ENCODE measurements at regions not wholly inside any gene's neighbourhood (a gene's known extent, or its start where the extent isn't known, plus 50 kb on each side); places are given as distances from the start of the nearest gene placed in this dataset.

DNA sequence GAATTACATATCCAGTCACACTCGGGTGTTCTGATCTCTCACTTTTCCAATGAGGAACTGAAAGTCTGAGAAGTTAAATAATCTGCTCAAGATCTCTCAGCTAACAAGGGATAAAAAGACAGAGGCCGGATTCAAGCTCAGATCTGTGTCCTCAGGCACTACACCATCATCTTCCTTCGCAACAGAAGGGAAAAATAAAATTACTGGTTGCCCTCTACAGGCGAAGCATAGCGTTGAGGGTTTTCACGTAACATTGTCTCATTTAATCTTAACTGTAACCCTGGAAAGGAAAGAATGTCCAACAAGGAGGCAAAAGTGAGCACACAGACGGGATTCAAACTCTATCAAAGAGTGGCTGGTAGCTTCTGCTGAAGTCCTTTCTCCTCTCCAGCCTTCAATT, 67.8 kb upstream of the ANKEF1 start:
- TF ChIP-seq TAF1 (conservative IDR thresholded peaks at IDR 0.05) = no peak
- TF ChIP-seq RAD21 (IDR thresholded peaks at IDR 0.05) = peak in 1 of 2 donors; percentile 30
- TF ChIP-seq SP1 (IDR thresholded peaks at IDR 0.05) = no peak
- no peak overlapping the region for H3K9ac ChIP-seq (ENCODE audit: low read depth in 1 of 2, low read length in 2 of 2)
- H3K36me3 ChIP-seq (ENCODE audit: control insufficient read depth in 4 of 4, insufficient read depth in 3 of 4, low read depth in 1 of 4, low read length in 3 of 4) = no peaks in the 10 kb centered on the region
- H3K4me1 ChIP-seq (ENCODE audit: control insufficient read depth in 4 of 4, insufficient read depth in 4 of 4, low read length in 3 of 4) = no peaks in the 10 kb centered on the region
- peaks cover 0 to 6% (median 0%) of the 10 kb centered on the region in 4 donors for H3K27me3 ChIP-seq (ENCODE audit: control insufficient read depth in 4 of 4, insufficient read depth in 4 of 4, low read length in 3 of 4)
- H3K27ac ChIP-seq (ENCODE audit: low read depth in 1 of 2, low read length in 2 of 2) = no peak overlapping the region
- no peak for DNase-seq (ENCODE audit: low spot score)
- H3K9me3 ChIP-seq (ENCODE audit: control insufficient read depth in 4 of 4, low read length in 3 of 4) = no peaks in the 10 kb centered on the region
- 40% methylated on average over 7 of the region's 7 CpGs for WGBS
- H3K4me3 ChIP-seq (ENCODE audit: low read depth in 1 of 3, low read length in 3 of 3) = no peak overlapping the region

GRCh38 chr20:9963029-9963428, 71.8 kb upstream of the ANKEF1 start:
- Histone ChIP-seq H3K4me3 (ENCODE audit: low read depth in 1 of 3, low read length in 3 of 3) (no peak overlapping the region), H3K36me3 (ENCODE audit: control insufficient read depth in 4 of 4, insufficient read depth in 3 of 4, low read depth in 1 of 4, low read length in 3 of 4) (no peaks in the 10 kb centered on the region), H3K4me1 (ENCODE audit: control insufficient read depth in 4 of 4, insufficient read depth in 4 of 4, low read length in 3 of 4) (no peaks in the 10 kb centered on the region), H3K9ac (ENCODE audit: low read depth in 1 of 2, low read length in 2 of 2) (no peak overlapping the region), H3K9me3 (ENCODE audit: control insufficient read depth in 4 of 4, low read length in 3 of 4) (no peaks in the 10 kb centered on the region), H3K27me3 (ENCODE audit: control insufficient read depth in 4 of 4, insufficient read depth in 4 of 4, low read length in 3 of 4) (peaks cover 0 to 2% (median under 1%) of the 10 kb centered on the region in 4 donors), H3K27ac (ENCODE audit: low read depth in 1 of 2, low read length in 2 of 2) (no peak overlapping the region)
- DNase-seq (ENCODE audit: low spot score) = no peak
- TF ChIP-seq RXRA (IDR thresholded peaks at IDR 0.05) = no peak
- TF ChIP-seq FOXA1 (IDR thresholded peaks at IDR 0.05) = no peak
- no peak for TF ChIP-seq EGR1 (IDR thresholded peaks at IDR 0.05; ENCODE audit: low read depth in 2 of 2)
- TF ChIP-seq, protein P1, sequence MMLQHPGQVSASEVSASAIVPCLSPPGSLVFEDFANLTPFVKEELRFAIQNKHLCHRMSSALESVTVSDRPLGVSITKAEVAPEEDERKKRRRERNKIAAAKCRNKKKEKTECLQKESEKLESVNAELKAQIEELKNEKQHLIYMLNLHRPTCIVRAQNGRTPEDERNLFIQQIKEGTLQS (IDR thresholded peaks at IDR 0.05) = no peak
- TF ChIP-seq, protein P2, sequence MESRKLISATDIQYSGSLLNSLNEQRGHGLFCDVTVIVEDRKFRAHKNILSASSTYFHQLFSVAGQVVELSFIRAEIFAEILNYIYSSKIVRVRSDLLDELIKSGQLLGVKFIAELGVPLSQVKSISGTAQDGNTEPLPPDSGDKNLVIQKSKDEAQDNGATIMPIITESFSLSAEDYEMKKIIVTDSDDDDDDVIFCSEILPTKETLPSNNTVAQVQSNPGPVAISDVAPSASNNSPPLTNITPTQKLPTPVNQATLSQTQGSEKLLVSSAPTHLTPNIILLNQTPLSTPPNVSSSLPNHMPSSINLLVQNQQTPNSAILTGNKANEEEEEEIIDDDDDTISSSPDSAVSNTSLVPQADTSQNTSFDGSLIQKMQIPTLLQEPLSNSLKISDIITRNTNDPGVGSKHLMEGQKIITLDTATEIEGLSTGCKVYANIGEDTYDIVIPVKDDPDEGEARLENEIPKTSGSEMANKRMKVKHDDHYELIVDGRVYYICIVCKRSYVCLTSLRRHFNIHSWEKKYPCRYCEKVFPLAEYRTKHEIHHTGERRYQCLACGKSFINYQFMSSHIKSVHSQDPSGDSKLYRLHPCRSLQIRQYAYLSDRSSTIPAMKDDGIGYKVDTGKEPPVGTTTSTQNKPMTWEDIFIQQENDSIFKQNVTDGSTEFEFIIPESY (IDR thresholded peaks at IDR 0.05) = no peak
- no peak for TF ChIP-seq SP1 (IDR thresholded peaks at IDR 0.05)
- no peak for TF ChIP-seq NR2F2 (IDR thresholded peaks at IDR 0.05)
- TF ChIP-seq, protein P3, sequence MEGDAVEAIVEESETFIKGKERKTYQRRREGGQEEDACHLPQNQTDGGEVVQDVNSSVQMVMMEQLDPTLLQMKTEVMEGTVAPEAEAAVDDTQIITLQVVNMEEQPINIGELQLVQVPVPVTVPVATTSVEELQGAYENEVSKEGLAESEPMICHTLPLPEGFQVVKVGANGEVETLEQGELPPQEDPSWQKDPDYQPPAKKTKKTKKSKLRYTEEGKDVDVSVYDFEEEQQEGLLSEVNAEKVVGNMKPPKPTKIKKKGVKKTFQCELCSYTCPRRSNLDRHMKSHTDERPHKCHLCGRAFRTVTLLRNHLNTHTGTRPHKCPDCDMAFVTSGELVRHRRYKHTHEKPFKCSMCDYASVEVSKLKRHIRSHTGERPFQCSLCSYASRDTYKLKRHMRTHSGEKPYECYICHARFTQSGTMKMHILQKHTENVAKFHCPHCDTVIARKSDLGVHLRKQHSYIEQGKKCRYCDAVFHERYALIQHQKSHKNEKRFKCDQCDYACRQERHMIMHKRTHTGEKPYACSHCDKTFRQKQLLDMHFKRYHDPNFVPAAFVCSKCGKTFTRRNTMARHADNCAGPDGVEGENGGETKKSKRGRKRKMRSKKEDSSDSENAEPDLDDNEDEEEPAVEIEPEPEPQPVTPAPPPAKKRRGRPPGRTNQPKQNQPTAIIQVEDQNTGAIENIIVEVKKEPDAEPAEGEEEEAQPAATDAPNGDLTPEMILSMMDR (IDR thresholded peaks at IDR 0.05; ENCODE audit: low read depth, low read length, missing input control) = no peak
- TF ChIP-seq TAF1 (conservative IDR thresholded peaks at IDR 0.05) = no peak
- TF ChIP-seq, protein P4, sequence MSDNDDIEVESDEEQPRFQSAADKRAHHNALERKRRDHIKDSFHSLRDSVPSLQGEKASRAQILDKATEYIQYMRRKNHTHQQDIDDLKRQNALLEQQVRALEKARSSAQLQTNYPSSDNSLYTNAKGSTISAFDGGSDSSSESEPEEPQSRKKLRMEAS (IDR thresholded peaks at IDR 0.05) = no peak
- TF ChIP-seq FOXA2 (IDR thresholded peaks at IDR 0.05) = no peak
- no peak for TF ChIP-seq HNF4G (IDR thresholded peaks at IDR 0.05)
- TF ChIP-seq GABPA (IDR thresholded peaks at IDR 0.05 in 1 of 2, conservative IDR thresholded peaks at IDR 0.05 in 1 of 2) = no peak
- TF ChIP-seq REST (IDR thresholded peaks at IDR 0.05) = no peak
- WGBS = 75% methylated on average over 4 of the region's 4 CpGs

Data from liver (tissue), 8 donors.